AML-193 (cell line): ENCODE measurements at regions not wholly inside any gene's neighbourhood (a gene's known extent, or its start where the extent isn't known, plus 50 kb on each side); places are given as distances from the start of the nearest gene placed in this dataset.

Source experiments
- DNase-seq, 2 experiments: peaks; one replicate each; lab custom pipeline; 2025; lab: John Stamatoyannopoulos, UW

DNA sequence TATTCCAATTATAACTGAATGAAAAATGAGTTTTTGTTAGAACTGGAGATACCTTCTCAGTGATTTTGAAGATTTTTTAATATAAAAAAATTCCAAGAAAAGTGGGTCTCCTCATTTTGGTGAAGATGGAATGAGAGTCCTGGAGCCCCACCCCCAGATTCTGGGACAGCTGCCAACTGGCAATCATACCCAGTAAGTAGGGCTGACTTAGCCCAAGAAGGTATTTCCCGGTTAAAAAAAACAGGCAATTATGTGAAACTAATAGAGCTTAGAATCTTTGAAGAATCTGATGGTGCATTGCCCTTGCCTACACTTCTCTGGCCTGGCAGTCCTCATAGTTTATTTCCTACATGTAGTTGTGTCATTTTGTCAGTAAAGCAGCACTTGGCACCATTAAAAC, 52.8 kb upstream of the VWDE start:
- no peak for DNase-seq

DNA sequence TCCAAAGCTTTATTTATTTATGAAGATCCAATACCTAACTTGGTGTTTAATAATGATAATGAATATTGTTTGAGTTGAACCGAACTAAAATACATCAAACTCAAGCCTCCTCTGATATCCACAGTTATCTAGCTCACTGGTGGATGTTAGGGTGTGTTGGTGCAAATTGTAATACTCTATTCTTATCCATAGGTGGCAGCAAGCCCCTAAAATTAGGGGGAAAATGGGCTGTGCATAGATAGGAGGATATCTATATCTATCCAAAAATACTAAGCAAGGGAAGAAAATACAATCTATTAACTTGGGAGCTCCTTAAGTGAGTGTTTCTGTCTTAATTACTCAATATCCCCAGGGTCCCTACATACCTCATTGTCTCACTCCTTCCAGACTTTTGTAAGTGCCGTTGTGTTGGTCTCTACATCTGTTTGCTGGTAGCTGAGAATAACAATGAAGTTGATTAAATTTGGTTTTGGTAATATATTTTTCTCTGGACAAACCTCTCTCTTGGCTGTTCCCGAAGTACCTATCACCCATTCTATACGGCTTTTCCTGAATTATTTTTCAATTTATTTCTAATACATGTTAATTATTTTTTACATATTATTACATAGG, 55.0 kb upstream of the VWDE start:
- DNase-seq, result peak; percentile 35 to 38

DNA sequence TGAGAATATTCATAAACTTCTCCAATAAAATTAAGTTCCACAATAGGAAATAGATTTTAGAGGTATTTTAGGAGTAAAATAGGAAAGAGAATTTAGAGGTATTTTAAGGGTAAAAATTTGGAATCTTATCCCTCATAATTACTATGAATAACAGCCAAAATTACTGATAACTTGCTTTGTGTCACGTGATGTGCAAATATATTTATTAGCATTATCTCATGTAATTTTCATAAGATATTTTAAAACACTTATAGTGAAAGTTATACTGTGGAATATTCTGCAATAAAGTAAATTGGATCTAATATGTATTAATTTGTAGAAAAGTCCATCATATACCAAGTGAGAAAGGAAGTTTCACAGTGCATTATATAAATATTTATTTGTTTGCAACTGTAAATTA, 64.2 kb upstream of the VWDE start:
- DNase-seq, result no peak

DNA sequence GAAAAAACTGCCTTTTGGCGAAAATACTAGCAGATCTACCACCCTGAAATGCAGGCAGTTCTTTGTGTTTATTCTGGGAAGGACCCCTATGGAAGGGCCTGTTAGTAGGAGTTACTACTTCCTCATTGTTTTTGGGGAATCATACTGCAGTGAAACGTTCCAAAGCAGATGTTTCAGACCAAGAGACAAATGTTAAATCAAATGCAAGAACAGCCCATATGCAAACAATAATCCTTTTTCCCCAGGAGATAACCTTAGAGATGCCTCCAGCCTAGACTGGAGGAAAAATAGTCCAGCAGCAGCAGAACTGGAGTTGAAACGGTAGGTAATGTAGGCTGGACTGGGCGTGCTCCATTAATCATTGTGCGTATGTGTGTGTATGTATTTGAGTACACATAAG, 65.9 kb upstream of the VWDE start:
- DNase-seq, result no peak

DNA sequence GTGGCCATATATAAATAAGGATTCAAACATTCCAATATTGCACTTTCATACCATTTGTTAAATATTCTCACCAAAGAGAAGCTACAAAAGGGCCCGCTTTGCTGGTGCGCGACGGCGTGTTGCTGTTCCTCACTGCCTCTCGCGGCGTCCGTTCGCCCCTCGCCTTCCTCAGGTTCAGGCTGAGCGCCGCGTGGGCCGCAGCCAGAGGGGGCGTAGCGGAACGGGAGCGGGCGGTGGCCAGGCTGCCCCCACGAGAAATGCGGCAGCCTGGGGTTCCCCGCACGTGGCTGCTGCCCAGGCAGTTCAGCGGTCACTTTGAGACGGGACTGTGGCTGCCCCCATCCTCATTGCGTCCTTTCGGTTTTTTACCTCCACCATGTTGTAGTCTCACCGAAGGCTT, 67.3 kb upstream of the VWDE start:
- no peak for DNase-seq

DNA sequence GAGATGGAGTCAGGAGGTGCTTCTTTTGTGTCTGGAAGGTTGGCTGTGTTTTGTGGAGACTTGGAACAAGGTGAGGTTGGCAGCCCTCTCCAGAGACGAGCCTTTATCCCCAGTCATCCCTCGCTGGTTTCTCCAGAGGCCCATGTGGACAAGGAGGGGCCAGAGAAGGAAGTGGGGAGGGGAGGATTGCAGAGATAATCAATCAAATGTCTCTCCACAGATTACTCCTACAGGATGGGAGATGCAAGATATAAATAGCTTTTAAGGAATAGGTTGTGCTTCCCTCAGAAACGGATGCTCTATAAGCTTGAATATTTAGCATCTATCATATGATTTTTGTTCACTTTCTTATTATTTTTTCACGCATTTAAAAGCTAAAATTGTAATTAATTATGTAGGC, 70.4 kb upstream of the VWDE start:
- DNase-seq, result no peak

DNA sequence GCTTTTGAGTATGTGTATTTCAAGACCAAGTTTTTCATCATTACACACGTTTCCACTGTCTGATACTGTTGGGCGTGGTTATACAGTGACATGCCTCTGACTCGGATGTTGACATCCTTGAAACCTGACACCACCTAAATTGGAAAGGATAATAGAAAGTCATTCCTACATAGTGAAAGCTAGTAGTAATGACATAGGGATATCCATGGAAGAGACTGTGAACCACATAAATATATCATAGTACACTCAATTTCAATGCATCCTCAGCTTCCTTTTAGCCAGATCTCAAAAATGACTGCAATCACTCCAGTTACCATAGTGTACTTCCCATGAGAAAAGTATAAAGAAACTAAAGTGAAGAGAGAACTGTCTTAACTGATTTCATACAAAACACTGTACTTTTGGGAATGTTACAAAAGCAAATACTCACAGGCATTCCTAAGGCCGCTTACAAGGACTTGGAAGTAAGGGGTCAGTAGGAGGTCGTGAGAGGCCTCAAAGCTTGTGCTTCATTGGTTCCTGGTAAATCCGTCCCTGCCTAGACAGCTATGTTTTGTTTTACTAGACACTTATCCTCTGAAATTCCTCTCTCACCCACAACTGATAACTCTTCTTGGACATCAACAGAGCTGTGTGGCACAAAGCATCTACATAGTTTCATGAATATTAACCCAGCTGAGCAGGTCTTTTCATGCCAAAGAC, 71.8 kb upstream of the VWDE start:
- DNase-seq, result no peak

DNA sequence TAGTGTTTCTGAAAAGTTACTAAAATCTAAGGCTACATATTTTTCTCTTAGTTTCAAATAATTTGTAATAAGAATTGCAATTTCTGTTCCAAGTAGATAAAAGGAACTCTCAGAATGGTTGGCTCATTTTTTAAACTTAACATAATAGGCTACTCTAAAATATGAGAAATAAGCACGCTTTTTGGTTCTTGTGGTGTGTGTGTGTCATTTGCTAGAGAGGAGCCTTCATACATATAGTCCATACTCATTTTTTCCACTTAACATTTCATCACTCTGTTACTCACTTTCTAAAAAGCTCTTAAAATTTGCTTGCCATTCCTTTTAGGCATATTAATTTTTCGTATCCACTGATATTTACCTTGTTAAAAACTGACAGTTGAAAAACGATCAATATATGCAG, 74.0 kb upstream of the VWDE start:
- DNase-seq, result no peak

DNA sequence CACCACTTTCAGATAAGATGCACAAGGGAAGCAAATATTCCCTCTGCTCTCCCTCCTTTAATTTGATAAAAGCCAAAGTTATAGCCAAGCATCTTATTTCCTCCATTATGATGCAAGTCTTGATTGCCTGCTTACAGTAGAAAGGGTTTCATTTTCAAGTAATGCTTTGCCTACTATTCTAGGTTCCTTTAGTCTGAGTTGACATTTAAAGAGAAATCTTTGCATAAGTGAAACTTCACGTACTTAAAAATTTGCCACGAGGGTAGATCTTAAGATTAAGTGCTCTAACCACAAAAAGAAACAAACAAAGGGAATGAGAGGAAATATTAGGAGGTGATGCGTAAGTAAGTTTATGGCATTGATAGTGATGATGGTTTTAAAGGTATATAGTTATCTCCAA, 78.1 kb upstream of the VWDE start:
- DNase-seq, result no peak

DNA sequence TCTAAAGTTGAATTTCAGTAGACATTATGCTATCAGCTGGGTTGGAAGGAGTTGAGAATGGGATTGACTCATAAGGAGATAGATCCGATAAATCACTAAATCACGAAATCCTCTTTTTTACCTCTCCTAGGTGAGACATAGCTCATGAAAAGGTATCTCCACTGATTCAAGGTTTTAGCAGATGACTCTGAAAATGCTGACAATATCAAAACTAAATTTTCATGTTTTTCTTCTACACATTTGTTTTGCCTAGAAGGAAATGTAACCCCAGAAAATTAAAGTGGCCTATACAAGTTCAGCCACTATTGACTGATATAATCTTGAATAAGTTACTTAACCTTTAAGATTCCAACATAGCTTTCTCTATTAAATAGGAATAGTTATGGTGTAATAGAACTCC, 82.2 kb upstream of the VWDE start:
- DNase-seq, result no peak

DNA sequence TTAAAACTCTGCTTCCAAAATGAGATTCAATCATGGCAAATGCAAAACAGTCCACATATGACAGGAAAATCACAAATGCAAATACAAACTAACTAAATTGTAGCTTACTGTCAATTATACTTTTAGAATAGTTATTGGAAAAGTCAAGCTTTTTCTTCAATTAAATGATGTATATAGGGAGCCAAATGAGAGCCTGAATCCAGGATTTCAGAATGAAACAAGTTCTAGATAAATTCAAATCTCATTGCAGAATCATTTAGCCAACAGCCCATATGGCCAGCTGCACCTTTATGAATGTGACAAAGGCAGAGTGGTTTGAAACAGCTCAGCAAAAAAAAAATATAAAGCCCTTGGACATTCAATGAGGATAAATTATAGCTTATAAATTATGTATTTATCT, 82.2 kb upstream of the SCIN start:
- DNase-seq, result no peak

DNA sequence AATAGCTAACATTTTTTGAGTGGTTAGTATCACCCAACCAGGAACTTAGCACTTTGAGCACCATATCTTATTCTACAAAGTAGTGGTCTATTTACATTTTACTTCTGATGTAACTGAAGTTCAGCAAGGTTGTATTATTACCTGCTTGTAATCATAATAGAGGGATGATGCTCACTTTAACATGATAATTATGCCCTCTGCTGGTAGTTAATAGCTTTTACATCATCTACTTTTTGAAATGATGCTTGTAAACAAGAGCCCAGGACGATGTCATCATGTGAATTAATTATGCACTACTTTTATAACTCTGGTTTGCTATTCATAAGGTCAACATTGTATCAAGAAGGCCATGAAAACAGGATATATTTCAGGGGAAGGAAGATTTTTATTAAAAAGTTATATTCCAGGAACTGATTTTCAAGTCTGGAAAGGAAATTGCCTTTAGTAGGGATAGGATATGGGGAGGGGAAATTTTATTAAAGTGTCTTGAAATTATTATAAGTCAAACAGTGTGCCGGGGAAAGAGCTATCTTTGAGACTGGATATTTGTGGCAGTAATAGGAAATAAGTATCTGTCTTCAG, 80.3 kb upstream of the SCIN start:
- peak; percentile 23 to 48 for DNase-seq

DNA sequence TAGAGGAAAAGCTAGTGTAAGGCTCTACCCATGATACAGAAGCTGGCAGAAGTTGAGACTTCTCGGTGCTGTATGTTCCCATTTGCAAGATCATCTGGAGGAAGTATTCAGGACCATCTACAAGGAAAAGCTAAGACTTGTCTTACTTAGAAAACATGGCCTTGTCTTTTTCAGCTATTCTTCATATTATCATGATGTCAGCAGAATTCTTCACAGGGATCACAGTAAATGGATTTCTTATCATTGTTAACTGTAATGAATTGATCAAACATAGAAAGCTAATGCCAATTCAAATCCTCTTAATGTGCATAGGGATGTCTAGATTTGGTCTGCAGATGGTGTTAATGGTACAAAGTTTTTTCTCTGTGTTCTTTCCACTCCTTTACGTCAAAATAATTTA, 79.6 kb upstream of the SCIN start:
- no peak for DNase-seq

DNA sequence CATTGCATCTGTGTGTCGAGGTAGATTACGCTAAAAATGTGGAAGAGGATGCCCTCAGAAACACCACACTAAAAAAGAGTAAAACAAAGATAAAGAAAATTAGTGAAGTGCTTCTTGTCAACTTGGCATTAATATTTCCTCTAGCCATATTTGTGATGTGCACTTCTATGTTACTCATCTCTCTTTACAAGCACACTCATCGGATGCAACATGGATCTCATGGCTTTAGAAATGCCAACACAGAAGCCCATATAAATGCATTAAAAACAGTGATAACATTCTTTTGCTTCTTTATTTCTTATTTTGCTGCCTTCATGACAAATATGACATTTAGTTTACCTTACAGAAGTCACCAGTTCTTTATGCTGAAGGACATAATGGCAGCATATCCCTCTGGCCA, 79.0 kb upstream of the SCIN start:
- no peak for DNase-seq

DNA sequence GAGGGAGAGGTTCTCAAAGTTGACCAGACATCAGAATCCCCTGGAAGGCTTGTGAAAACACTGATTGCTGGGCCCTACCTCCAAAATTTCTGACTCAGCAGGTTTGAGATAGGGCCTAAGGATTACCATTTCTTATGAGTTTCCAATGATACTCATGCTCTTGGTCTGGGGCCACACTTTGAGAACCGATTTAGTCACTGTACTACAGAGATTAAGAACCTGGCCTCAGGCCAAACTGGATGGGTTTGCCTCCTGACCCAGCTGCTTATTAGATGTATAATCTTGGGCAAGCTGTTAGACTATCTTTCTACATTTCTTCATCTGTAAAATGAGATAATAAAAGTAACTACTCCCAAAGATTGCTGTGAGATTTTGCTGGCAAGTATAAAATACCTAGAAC, 77.1 kb upstream of the SCIN start:
- DNase-seq, result no peak

DNA sequence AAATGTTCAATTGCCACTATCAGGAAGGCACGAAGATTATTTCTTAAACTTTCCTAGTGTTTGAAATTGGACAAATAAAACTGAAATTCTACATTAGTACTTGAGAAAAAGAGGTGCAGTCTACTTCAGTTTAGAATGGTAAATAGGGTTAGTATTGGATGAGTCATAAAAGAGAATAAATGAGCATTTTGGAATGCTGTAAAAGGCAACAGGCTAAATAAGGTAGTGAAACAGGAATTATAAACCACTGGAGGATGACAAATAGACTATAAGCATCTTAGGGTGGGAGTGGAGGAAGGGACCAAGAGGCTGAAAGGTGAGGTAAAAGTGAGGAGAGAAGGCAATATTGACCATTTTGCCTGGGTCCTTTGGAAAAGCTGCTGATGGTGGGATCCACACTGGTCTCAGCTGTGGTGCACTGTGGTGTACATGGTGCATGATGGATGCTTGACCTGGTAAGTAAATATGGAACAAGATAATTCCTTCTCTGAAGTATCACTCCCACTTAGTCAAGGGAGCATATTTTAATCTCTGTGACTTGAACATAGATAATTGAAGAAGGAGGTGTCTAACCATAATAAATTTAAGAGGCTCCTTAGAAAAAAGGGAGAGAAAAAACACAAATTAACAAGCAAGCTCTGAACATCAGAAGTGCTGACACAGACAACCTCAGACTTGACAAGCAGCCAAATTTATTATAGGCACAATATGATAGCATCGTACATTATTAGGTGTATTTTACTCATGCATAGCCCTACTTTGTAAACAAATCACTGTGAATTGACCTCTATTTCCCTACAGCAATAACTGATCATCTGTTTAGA, 76.4 kb upstream of the SCIN start:
- DNase-seq, result no peak

DNA sequence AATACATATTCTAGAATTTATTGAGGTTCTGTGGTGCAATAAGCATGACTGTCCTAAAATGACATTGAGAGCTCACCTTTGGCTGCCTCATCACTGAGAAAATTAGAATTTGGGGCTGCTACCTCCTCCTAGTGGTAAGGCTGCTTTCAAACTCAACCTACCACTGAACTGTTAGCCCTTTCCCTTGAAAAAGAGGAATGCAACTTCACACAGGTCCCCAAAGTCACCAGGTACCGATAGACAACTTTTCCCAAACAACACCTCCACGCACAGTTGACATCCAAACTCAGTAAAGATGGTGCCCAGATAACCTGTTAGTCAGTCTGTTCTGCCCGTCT, 75.9 kb upstream of the SCIN start:
- no peak for DNase-seq

DNA sequence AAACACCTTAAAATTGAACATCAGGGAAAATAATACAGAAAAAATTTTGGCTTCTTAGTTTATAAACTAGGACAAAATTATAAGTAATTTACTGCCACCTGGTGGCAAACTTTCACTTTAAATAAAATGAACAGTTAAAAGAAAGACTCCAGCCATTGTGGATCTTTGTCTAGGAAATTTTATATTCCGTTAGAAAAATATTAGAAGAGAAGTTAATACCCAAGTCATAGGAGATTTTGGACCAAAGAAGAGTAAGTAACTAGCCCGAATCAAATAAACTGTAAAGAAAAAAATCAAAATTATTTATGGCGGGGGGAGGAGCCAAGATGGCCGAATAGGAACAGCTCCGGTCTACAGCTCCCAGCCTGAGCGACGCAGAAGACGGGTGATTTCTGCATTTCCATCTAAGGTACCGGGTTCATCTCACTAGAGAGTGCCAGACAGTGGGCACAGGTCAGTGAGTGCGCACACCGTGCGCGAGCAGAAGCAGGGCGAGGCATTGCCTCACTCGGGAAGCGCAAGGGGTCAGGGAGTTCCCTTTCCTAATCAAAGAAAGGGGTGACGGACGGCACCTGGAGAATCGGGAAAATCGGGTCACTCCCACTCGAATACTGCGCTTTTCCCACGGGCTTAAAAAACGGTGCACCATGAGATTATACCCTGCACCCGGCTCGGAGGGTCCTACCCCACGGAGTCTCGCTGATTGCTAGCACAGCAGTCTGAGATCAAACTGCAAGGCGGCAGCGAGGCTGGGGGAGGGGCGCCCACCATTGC, 73.4 kb upstream of the SCIN start:
- peak in 1 of 2 experiments; percentile 6 for DNase-seq

DNA sequence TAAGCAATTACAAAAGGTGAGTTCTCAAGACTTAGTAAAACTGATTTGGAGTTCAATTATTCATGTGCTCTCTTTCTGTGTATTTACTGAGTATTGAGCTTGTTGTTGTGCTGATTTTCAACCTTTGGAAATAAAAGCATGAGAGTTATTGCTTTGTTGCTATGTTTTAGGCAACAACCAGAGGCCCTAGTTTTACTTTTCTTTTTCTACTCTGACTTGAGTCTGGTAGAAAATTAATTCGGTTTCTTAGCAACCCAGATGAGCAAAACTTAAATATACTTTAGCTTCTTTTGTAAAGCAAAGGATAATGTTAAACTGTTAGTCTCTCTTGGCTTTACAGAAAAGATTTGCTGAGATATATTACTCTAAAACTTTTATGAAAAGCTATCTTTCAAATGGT, 66.4 kb upstream of the SCIN start:
- DNase-seq, result no peak

DNA sequence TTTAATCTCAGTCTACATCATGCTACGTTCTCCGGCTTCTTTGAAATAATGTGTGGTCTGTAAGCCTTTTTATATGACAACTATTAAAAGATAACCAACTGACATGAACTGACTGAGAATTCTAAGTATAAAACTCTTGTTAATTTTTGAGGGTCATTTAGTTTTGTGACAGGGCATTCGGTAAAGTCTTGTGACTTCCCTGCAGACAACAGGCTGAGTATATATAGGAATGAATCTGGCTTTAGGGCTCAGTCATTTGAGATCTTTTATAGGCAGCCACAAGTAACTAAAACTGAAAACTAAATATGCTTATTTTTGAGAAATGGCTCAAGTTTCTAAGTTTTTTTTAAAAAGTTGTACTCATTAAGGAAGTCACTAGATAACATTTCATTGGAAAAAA, 62.5 kb upstream of the SCIN start:
- no peak for DNase-seq

DNA sequence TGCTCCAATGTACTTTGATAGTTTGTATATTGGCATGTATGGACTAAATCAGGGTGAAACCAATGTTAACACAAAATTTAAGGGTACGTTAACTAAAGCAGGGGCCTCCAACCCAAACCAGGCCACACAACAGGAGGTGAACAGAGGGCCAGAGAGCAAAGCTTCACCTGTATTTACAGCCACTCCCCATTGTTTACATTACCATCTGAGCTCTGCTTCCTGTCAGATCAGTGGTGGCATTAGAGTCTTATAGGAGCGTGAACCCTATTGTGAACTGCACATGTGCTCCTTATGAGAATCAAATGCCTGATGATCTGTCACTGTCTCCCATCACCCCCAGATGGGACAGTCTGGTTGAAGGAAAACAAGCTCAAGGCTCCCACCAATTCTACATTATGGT, 62.0 kb upstream of the SCIN start:
- DNase-seq, result no peak

DNA sequence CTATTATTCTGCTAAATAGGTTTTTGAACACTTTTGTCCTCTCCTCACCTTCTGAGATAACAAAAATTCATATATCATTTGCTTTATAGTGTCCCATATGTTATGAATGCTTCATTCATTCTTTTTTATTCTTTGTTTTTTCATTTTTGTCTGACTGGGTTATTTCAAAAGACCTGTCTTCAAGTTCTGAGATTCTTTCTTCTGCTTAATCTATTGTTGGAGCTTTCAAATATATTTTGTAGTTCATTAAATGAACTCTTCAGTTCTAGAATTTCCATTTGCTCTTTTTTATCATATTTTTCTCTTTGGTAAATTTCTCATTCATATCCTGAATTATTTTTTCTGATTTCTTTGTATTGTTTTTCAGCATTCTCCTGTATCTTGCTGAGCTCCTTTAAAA, 53.1 kb upstream of the SCIN start:
- DNase-seq, result no peak
